GM12878 (cell line): ENCODE measurements at regions not wholly inside any gene's neighbourhood (a gene's known extent, or its start where the extent isn't known, plus 50 kb on each side); places are given as distances from the start of the nearest gene placed in this dataset.
A peak's percentile ranks its signal among the peaks of the same experiment; 100 is the strongest.

Experiments
- ATAC-seq: fragments of 200-7000 bp; cut with Tn5 transposase; 3 replicates; pipeline ENCODE4 v1.9.1; 2020; ENCODE audit warnings: mild to moderate bottlenecking, moderate library complexity
- BruUV-seq: library from RNA; stranded (reverse); fragments of 400-500 nt; replicated peaks from 2 replicates; lab custom pipeline; 2021; lab: Mats Ljungman, UMichigan
- CTCF ChIA-PET: fragments of 300-600 bp; sonication (Branson Sonifier 250); formaldehyde crosslinking; extraction: SDS; loops from one replicate; lab custom pipeline; 2021; ENCODE audit warnings: inconsistent platforms; lab: Yijun Ruan, JAX
- POLR2A ChIA-PET: fragments of 350-600 bp; formaldehyde crosslinking; extraction: SDS; loops from one replicate; lab custom pipeline; 2021; ENCODE audit warnings: inconsistent platforms; lab: Charles Lee
- RAD21 ChIA-PET: fragments of 300-600 bp; sonication (Branson Sonifier 250); formaldehyde crosslinking; loops from one replicate; lab custom pipeline; 2023; ENCODE audit warnings: antibody characterized with exemption; ENCODE audit not compliant: unreplicated experiment; lab: Charles Lee
- SMC1A ChIA-PET: fragments of 300-600 bp; sonication (Branson Sonifier 250); formaldehyde crosslinking; loops from one replicate; lab custom pipeline; 2023; ENCODE audit not compliant: unreplicated experiment, uncharacterized antibody; lab: Charles Lee
- DNase-seq: peaks from one replicate; pipeline ENCODE4 v3.0.0-alpha.2; 2011; ENCODE audit warnings: low read depth, low spot score
- FAIRE-seq: peaks from 3 replicates; lab custom pipeline; 2011; peaks lifted over from hg19 to GRCh38; lab: Jason Lieb, UNC
- H2AFZ ChIP-seq: 2 replicates; pipeline ENCODE4 v1.6.0; 2011; ENCODE audit warnings: low read depth, low read length, control low read depth; ENCODE audit not compliant: control insufficient read depth
- H3K27ac ChIP-seq: 2 replicates; pipeline ENCODE4 v1.5.1; 2011; ENCODE audit warnings: control low read depth; ENCODE audit not compliant: control insufficient read depth, insufficient read depth
- H3K27me3 ChIP-seq, 2 experiments: replicated peaks in 1 of 2; 2 replicates each; pipeline versions ENCODE4 v1.6.0 to v1.6.1; 2011; ENCODE audit warnings: low read length in 1 of 2; ENCODE audit not compliant: control insufficient read depth in 2 of 2, insufficient read depth in 2 of 2
- H3K36me3 ChIP-seq, 2 experiments: 2 replicates each; pipeline ENCODE4 v1.5.1; 2011; ENCODE audit warnings: low read length in 1 of 2; ENCODE audit not compliant: control insufficient read depth in 2 of 2, insufficient read depth in 2 of 2
- H3K4me1 ChIP-seq: 2 replicates; pipeline ENCODE4 v1.6.1; 2011; ENCODE audit warnings: mild to moderate bottlenecking, low read length, moderate library complexity, mixed read lengths; ENCODE audit not compliant: control insufficient read depth, insufficient read depth
- H3K4me2 ChIP-seq: 2 replicates; pipeline ENCODE4 v1.6.0; 2011; ENCODE audit warnings: control low read depth; ENCODE audit not compliant: control insufficient read depth, insufficient read depth
- H3K4me3 ChIP-seq: fragments of 200-600 bp; sonication (generic); 2 replicates; pipeline ENCODE4 v1.5.1; 2016
- H3K79me2 ChIP-seq: 2 replicates; pipeline ENCODE4 v1.6.0; 2011; ENCODE audit warnings: low read length; ENCODE audit not compliant: control insufficient read depth, insufficient read depth
- H3K9ac ChIP-seq: 2 replicates; pipeline ENCODE4 v1.8.0; 2011; ENCODE audit warnings: low read length, control low read depth, mixed read lengths; ENCODE audit not compliant: control insufficient read depth, insufficient read depth
- H3K9me3 ChIP-seq: replicated peaks from 3 replicates; pipeline ENCODE4 v1.5.1; 2011; ENCODE audit warnings: mild to moderate bottlenecking, low read length; ENCODE audit not compliant: control insufficient read depth, insufficient read depth
- H4K20me1 ChIP-seq: 2 replicates; pipeline ENCODE4 v1.6.0; 2011; ENCODE audit not compliant: control insufficient read depth, insufficient read depth
- TCF3 ChIP-seq: IDR thresholded peaks from 2 replicates; pipeline ENCODE4 v1.6.1; 2012; ENCODE audit warnings: low read depth, mild to moderate bottlenecking, low read length, borderline replicate concordance; ENCODE audit not compliant: insufficient read depth
- YY1 ChIP-seq: IDR thresholded peaks from 2 replicates; pipeline ENCODE4 v1.6.1; 2011; ENCODE audit warnings: low read depth, mild to moderate bottlenecking, low read length
- WGBS: methylation state at CpG from one replicate; pipeline ENCODE4 v1.1.6; 2016; ENCODE audit warnings: low lambda C conversion rate; ENCODE audit not compliant: insufficient replicate concordance, insufficient coverage; ENCODE audit errors: missing lambda C conversion rate; 5-methylcytosine and 5-hydroxymethylcytosine counted together
- in situ Hi-C: fragments of 300-500 bp; cut with MboI; formaldehyde crosslinking; loops from 9 replicates; pipeline ENCODE4 v1.14.3; 2018; ENCODE audit warnings: mixed read lengths
- intact Hi-C: fragments of 100-400 bp; cut with micrococcal nuclease; formaldehyde crosslinking; loops from one replicate; pipeline ENCODE4 v1.14.2; 2022; ENCODE audit not compliant: unreplicated experiment
- TF ChIP-seq, protein P1 (sequence below): fragments of 450-650 bp; IDR thresholded peaks from 2 replicates; pipeline ENCODE4 v1.6.1; 2016; ENCODE audit warnings: mild to moderate bottlenecking
- TF ChIP-seq, protein P2 (sequence below): IDR thresholded peaks from 2 replicates; pipeline ENCODE4 v1.6.1; 2011; ENCODE audit warnings: low read depth, mild to moderate bottlenecking, low read length, moderate library complexity, borderline replicate concordance; ENCODE audit errors: extremely low read depth

DNA sequence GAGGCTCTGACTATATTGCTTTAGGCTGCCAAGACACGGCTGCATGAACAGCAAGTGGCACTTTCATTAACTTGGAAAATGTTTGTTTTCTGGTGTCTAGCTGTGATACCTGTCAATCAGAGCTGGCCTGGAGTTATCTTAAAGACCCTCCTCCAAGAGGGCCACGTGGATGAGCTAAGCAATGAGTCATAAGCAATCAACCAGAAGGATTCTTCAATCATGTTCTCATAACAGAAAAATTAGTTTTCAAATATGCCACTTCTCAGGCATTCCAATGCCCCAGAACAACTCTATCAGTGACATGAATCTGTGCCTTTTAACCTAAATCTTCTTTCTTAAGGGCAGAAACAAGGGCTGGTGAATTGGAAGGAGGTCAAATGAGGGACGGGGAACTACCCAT, 283.0 kb downstream of the HTR1B start:
- TF ChIP-seq, protein P1, sequence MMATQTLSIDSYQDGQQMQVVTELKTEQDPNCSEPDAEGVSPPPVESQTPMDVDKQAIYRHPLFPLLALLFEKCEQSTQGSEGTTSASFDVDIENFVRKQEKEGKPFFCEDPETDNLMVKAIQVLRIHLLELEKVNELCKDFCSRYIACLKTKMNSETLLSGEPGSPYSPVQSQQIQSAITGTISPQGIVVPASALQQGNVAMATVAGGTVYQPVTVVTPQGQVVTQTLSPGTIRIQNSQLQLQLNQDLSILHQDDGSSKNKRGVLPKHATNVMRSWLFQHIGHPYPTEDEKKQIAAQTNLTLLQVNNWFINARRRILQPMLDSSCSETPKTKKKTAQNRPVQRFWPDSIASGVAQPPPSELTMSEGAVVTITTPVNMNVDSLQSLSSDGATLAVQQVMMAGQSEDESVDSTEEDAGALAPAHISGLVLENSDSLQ: 0 out of 2 replicates have a peak, but pooled peaks have one; percentile 27
- TF ChIP-seq TCF3: no peak
- intact Hi-C loops (no loop called here), in situ Hi-C loops (no loop called here)
- H3K4me2 ChIP-seq: no peak overlapping the region
- RAD21 ChIA-PET: interaction anchor here (0.6 kb wide), 1 partner anchor 14 kb away, joined by 3 read pairs; no protein-coding TSS in a partner anchor
- ATAC-seq (no peak; the same call in 1 of the 3 replicates), DNase-seq (no peak), FAIRE-seq (no peak)
- POLR2A ChIA-PET: no interaction called here
- H3K36me3 ChIP-seq: no peaks in the 10 kb centered on the region
- H3K9ac ChIP-seq: no peak overlapping the region
- no peak overlapping the region for H2AFZ ChIP-seq
- 13% methylated on average over 3 of the region's 3 CpGs for WGBS
- BruUV-seq: no TSS peak
- H3K27ac ChIP-seq: no peak overlapping the region
- SMC1A ChIA-PET: interaction anchor here (1.2 kb wide), 1 partner anchor 300 kb away, joined by 3 read pairs; no protein-coding TSS in a partner anchor
- no peaks in the 10 kb centered on the region for H3K79me2 ChIP-seq
- H3K4me1 ChIP-seq: no peaks in the 10 kb centered on the region
- H4K20me1 ChIP-seq: no peaks in the 10 kb centered on the region
- H3K27me3 ChIP-seq: no peaks in the 10 kb centered on the region
- H3K4me3 ChIP-seq: no peak overlapping the region
- H3K9me3 ChIP-seq: no peaks in the 10 kb centered on the region
- CTCF ChIA-PET: interaction anchor here (1.2 kb wide), 1 partner anchor 277 kb away, joined by 5 read pairs; no protein-coding TSS in a partner anchor

DNA sequence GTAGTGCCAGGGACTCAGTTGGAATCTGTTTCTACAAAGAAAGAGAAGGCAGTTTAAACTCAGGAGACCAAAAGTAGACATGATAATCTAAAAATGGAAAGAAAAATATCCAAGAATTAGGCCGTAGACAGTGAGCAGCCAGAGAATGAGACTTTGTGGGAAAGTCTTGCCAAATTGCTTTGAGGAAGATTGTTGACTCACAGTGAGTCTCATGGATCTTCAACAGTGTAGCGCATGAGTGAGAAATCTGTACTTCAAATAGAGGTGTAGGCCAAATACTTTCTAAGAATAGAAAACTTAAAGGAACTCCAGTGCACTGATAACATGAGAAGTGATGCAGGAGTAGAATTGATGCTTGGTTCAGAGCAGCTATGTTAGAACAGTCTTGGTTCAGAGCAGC, 284.5 kb downstream of the HTR1B start:
- no peaks in the 10 kb centered on the region for H3K4me1 ChIP-seq
- 0% methylated on average over 2 of the region's 2 CpGs for WGBS
- no peaks in the 10 kb centered on the region for H3K36me3 ChIP-seq
- POLR2A ChIA-PET: no interaction called here
- no peak overlapping the region for H3K4me3 ChIP-seq
- BruUV-seq: no TSS peak
- H3K9ac ChIP-seq: no peak overlapping the region
- no peak overlapping the region for H3K27ac ChIP-seq
- no peaks in the 10 kb centered on the region for H4K20me1 ChIP-seq
- TF ChIP-seq, protein P2, sequence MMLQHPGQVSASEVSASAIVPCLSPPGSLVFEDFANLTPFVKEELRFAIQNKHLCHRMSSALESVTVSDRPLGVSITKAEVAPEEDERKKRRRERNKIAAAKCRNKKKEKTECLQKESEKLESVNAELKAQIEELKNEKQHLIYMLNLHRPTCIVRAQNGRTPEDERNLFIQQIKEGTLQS: no peak
- TF ChIP-seq YY1: no peak
- no peak for FAIRE-seq
- RAD21 ChIA-PET: no interaction called here
- no peaks in the 10 kb centered on the region for H3K27me3 ChIP-seq
- H3K4me2 ChIP-seq: no peak overlapping the region
- no peaks in the 10 kb centered on the region for H3K79me2 ChIP-seq
- no peak for ATAC-seq
- CTCF ChIA-PET: no interaction called here
- H2AFZ ChIP-seq: no peak overlapping the region
- H3K9me3 ChIP-seq: no peaks in the 10 kb centered on the region
- intact Hi-C loops (no loop called here), in situ Hi-C loops (no loop called here)
- SMC1A ChIA-PET: interaction anchor here (2.0 kb wide), 1 partner anchor 278 kb away, joined by 8 read pairs; no protein-coding TSS in a partner anchor
- DNase-seq: no peak
